ENCODE measurements at regions not wholly inside any gene's neighbourhood (a gene's known extent, or its start where the extent isn't known, plus 50 kb on each side); places are given as distances from the start of the nearest gene placed in this dataset.

GRCh38 chr4:180674619-180675358 lies 1568.4 kb upstream of the TENM3 start:
- no peak for TF ChIP-seq CTCF (IDR thresholded peaks at IDR 0.05; ENCODE audit: low read length)
- TF ChIP-seq EZH2 (optimal IDR thresholded peaks at IDR 0.05; ENCODE audit: low read depth, low read length) = no peak

Measured in MM.1S (cell line).